PC-9 (cell line): ENCODE measurements at regions not wholly inside any gene's neighbourhood (a gene's known extent, or its start where the extent isn't known, plus 50 kb on each side); places are given as distances from the start of the nearest gene placed in this dataset.
"Not testable (repeated sequence)": the region's sequence is repeated elsewhere in the genome, so short reads cannot be mapped to it uniquely, and the experiment has no call there.

Experiments used
- BruUV-seq: library from RNA; stranded (reverse); fragments of 400-500 nt; replicated peaks from 2 replicates; lab custom pipeline; 2021; lab: Mats Ljungman, UMichigan
- CTCF ChIA-PET: fragments of 300-600 bp; sonication (Branson Sonifier 250); formaldehyde crosslinking; loops from one replicate; lab custom pipeline; 2022; ENCODE audit warnings: antibody characterized with exemption; lab: Charles Lee
- POLR2A ChIA-PET: fragments of 300-600 bp; sonication (Branson Sonifier 250); formaldehyde crosslinking; loops from one replicate; lab custom pipeline; 2022; ENCODE audit warnings: antibody characterized with exemption; ENCODE audit not compliant: unreplicated experiment; lab: Charles Lee
- DNase-seq, 2 experiments: peaks; one replicate each; pipeline versions ENCODE4 v3.0.0 to v3.0.0-alpha.2; 2015 to 2022; ENCODE audit warnings: mixed read lengths in 1 of 2
- H2AFZ ChIP-seq: fragments of 200-600 bp; sonication (generic); 2 replicates; pipeline ENCODE4 v1.8.1; 2017; ENCODE audit warnings: antibody characterized with exemption
- H3F3A ChIP-seq: fragments of 200-600 bp; sonication (generic); 2 replicates; pipeline ENCODE4 v1.8.1; 2017; ENCODE audit warnings: antibody characterized with exemption, mild to moderate bottlenecking, low read depth; ENCODE audit not compliant: insufficient read depth
- H3K27ac ChIP-seq: fragments of 200-600 bp; sonication (generic); 2 replicates; pipeline ENCODE4 v1.6.1; 2016; ENCODE audit warnings: mixed run types
- H3K27me3 ChIP-seq: fragments of 200-600 bp; sonication (generic); 2 replicates; pipeline ENCODE4 v1.6.1; 2016; ENCODE audit warnings: low read depth, mixed run types; ENCODE audit not compliant: insufficient read depth
- H3K36me3 ChIP-seq: fragments of 200-600 bp; sonication (generic); 2 replicates; pipeline ENCODE4 v1.6.1; 2016; ENCODE audit warnings: low read depth, mixed run types
- H3K4me1 ChIP-seq: fragments of 200-600 bp; sonication (generic); replicated peaks from 2 replicates; pipeline ENCODE4 v1.6.1; 2016; ENCODE audit warnings: mixed run types; ENCODE audit not compliant: insufficient read depth
- H3K4me2 ChIP-seq: fragments of 200-600 bp; sonication (generic); 2 replicates; pipeline ENCODE4 v1.6.1; 2017; ENCODE audit warnings: mixed run types
- H3K4me3 ChIP-seq: fragments of 200-600 bp; sonication (generic); 2 replicates; pipeline ENCODE4 v1.6.1; 2016; ENCODE audit warnings: mixed run types
- H3K79me2 ChIP-seq: fragments of 200-600 bp; sonication (generic); 2 replicates; pipeline ENCODE4 v1.6.1; 2017; ENCODE audit warnings: low read depth, mixed run types
- H3K9me2 ChIP-seq: fragments of 200-600 bp; sonication (generic); 2 replicates; pipeline ENCODE4 v1.8.1; 2017; ENCODE audit warnings: mild to moderate bottlenecking; ENCODE audit not compliant: insufficient read depth
- H3K9me3 ChIP-seq: fragments of 200-600 bp; sonication (generic); 2 replicates; pipeline ENCODE4 v1.8.1; 2016; ENCODE audit warnings: low read depth; ENCODE audit not compliant: insufficient read depth
- H4K20me1 ChIP-seq: fragments of 200-600 bp; sonication (generic); 2 replicates; pipeline ENCODE4 v1.8.1; 2017; ENCODE audit not compliant: insufficient read depth
- CTCF ChIP-seq: fragments of 200-600 bp; sonication (generic); conservative IDR thresholded peaks from 2 replicates; pipeline ENCODE4 v1.6.1; 2017; ENCODE audit warnings: mixed run types, antibody characterized with exemption, mild to moderate bottlenecking, moderate library complexity
- EZH2 ChIP-seq: fragments of 200-600 bp; sonication (generic); IDR thresholded peaks from 2 replicates; pipeline ENCODE4 v1.8.0; 2017; ENCODE audit warnings: antibody characterized with exemption, low read depth
- intact Hi-C: fragments of 100-400 bp; cut with micrococcal nuclease; formaldehyde crosslinking; loops from one replicate; pipeline ENCODE4 v1.10.0; 2022; ENCODE audit not compliant: unreplicated experiment

- Histone ChIP-seq H3K4me3 (no peak overlapping the region), H3K9me3 (peaks cover 3% of the 10 kb centered on the region; the same call in 1 of the 2 replicates), H4K20me1 (no peaks in the 10 kb centered on the region), H3K4me1 (peaks cover 41% of the 10 kb centered on the region), H2AFZ (no peak overlapping the region), H3K27ac (no peak overlapping the region), H3K9me2 (no peaks in the 10 kb centered on the region), H3F3A (peaks cover 29% of the 10 kb centered on the region), H3K79me2 (no peaks in the 10 kb centered on the region), H3K4me2 (no peak overlapping the region), H3K36me3 (no peaks in the 10 kb centered on the region), H3K27me3 (no peaks in the 10 kb centered on the region)
- CTCF ChIA-PET: no interaction called here
- intact Hi-C loops: no loop called here
- no TSS peak for BruUV-seq
- no peak for TF ChIP-seq EZH2
- TF ChIP-seq CTCF: no peak
- DNase-seq: no peak
- POLR2A ChIA-PET: interaction anchor here (0.6 kb wide), 2 partner anchors 9 kb away, joined by 3 to 4 read pairs; no protein-coding TSS in a partner anchor
Measured at GRCh38 chr3:150323770-150324169, 84.3 kb upstream of the TSC22D2 start.

GRCh38 chr3:150323091-150323490, 85.0 kb upstream of the TSC22D2 start:
- H3K4me3 ChIP-seq, H3K79me2 ChIP-seq, H3K9me3 ChIP-seq, H3K27ac ChIP-seq, DNase-seq, intact Hi-C loops, H2AFZ ChIP-seq, H3K9me2 ChIP-seq, BruUV-seq, H3K27me3 ChIP-seq, H3K36me3 ChIP-seq, POLR2A ChIA-PET, H4K20me1 ChIP-seq, H3K4me2 ChIP-seq, CTCF ChIA-PET: not testable (repeated sequence)
- H3K4me1 ChIP-seq: peaks cover 48% of the 10 kb centered on the region
- peaks cover 29% of the 10 kb centered on the region for H3F3A ChIP-seq

GRCh38 chr3:150320971-150321370, 87.1 kb upstream of the TSC22D2 start:
- DNase-seq, H3K27ac ChIP-seq, H3K4me2 ChIP-seq, H3K36me3 ChIP-seq, H3K9me3 ChIP-seq, H3K79me2 ChIP-seq, H4K20me1 ChIP-seq, H2AFZ ChIP-seq, H3K27me3 ChIP-seq, H3K9me2 ChIP-seq, BruUV-seq, CTCF ChIA-PET, H3K4me3 ChIP-seq: not testable (repeated sequence)
- POLR2A ChIA-PET: interaction anchor here (0.6 kb wide), 1 partner anchor 28 kb away, joined by 3 read pairs; no protein-coding TSS in a partner anchor
- intact Hi-C loops: loop anchor here (1.0 kb wide), 1 partner anchor 24 kb away; no protein-coding TSS in a partner anchor
- Histone ChIP-seq H3F3A (peaks cover 29% of the 10 kb centered on the region), H3K4me1 (peaks cover 69% of the 10 kb centered on the region)

GRCh38 chr3:150319900-150320299, 88.2 kb upstream of the TSC22D2 start:
- Histone ChIP-seq H3K4me2 (peak overlapping the region; percentile 60), H3K4me1 (peaks cover 75% of the 10 kb centered on the region), H3K27ac (peak overlapping the region; percentile 58), H2AFZ (no peak overlapping the region), H3K27me3 (no peaks in the 10 kb centered on the region), H3K9me2 (no peaks in the 10 kb centered on the region), H3K79me2 (no peaks in the 10 kb centered on the region), H3K36me3 (no peaks in the 10 kb centered on the region), H3F3A (peaks cover 28% of the 10 kb centered on the region), H3K9me3 (peaks cover 3% of the 10 kb centered on the region; the same call in 1 of the 2 replicates), H3K4me3 (peak overlapping the region; percentile 17; the same call in 1 of the 2 replicates), H4K20me1 (no peaks in the 10 kb centered on the region)
- intact Hi-C loops: loop anchor here (1.0 kb wide), 1 partner anchor 25 kb away; no protein-coding TSS in a partner anchor
- BruUV-seq: no TSS peak
- TF ChIP-seq CTCF (no peak), EZH2 (no peak)
- CTCF ChIA-PET: interaction anchor here (1.0 kb wide), 1 partner anchor 25 kb away, joined by 4 read pairs; no protein-coding TSS in a partner anchor
- peak; percentile 58 to 98 for DNase-seq
- POLR2A ChIA-PET: interaction anchor here (0.6 to 0.7 kb wide), 2 partner anchors 280 to 1254 kb away, joined by 4 to 5 read pairs; no protein-coding TSS in a partner anchor
